ENCODE measurements at regions not wholly inside any gene's neighbourhood (a gene's known extent, or its start where the extent isn't known, plus 50 kb on each side); places are given as distances from the start of the nearest gene placed in this dataset.

- H3K79me2 ChIP-seq (replicated peaks; ENCODE audit: insufficient read depth), result no peaks in the 10 kb centered on the region
- Mint-ChIP-seq H3K36me3 (ENCODE audit: low read depth) (peaks cover 38% of the 10 kb centered on the region), H3K4me1 (peaks cover 7% of the 10 kb centered on the region; the same call in 2 of the 3 replicates), H3K27me3 (ENCODE audit: insufficient read depth, low read depth, poor library complexity) (no peaks in the 10 kb centered on the region), H3K4me3 (no peak overlapping the region), H3K27ac (no peak overlapping the region), H3K9me3 (peaks cover 6% of the 10 kb centered on the region; the same call in 1 of the 3 replicates)
- H3K36me3 ChIP-seq (ENCODE audit: insufficient read depth), result no peaks in the 10 kb centered on the region
- H4K20me1 ChIP-seq (replicated peaks; ENCODE audit: insufficient read depth), result no peaks in the 10 kb centered on the region
- H3K27ac ChIP-seq (ENCODE audit: low read depth), result no peak overlapping the region
- no peaks in the 10 kb centered on the region for H3K27me3 ChIP-seq (ENCODE audit: insufficient read depth)
- H3K4me3 ChIP-seq, result no peak overlapping the region
- ATAC-seq (no peak), DNase-seq (ENCODE audit: low spot score) (no peak)
- H3K4me1 ChIP-seq (ENCODE audit: insufficient read depth), result peaks cover 12% of the 10 kb centered on the region
- H3K9me2 ChIP-seq (ENCODE audit: insufficient read depth), result no peaks in the 10 kb centered on the region
- TF ChIP-seq ZNF331 (CRISPR knock-in tag; IDR thresholded peaks at IDR 0.05; ENCODE audit: low read depth) (no peak), ZNF114 (CRISPR knock-in tag; IDR thresholded peaks at IDR 0.05) (no peak), POLR2AphosphoS5 (IDR thresholded peaks at IDR 0.05; ENCODE audit: low read depth) (no peak), NANOG (IDR thresholded peaks at IDR 0.05; ENCODE audit: borderline replicate concordance) (no peak), CTCF (conservative IDR thresholded peaks at IDR 0.05; ENCODE audit: low read depth in 2 of 2) (no peak), CREB1 (CRISPR knock-in tag; IDR thresholded peaks at IDR 0.05; ENCODE audit: low read depth) (no peak)
- H3F3A ChIP-seq (replicated peaks; ENCODE audit: low read depth), result no peaks in the 10 kb centered on the region
- no peak overlapping the region for H2AFZ ChIP-seq
- no peak overlapping the region for H3K4me2 ChIP-seq
These were observed 536.9 kb upstream of the CCDC54 start for GRCh38 chr3:106840319-106840718.

GRCh38 chr3:106842151-106842550 lies 535.1 kb upstream of the CCDC54 start:
- Histone ChIP-seq H3K4me3 (no peak overlapping the region), H3F3A (replicated peaks; ENCODE audit: low read depth) (no peaks in the 10 kb centered on the region), H3K27me3 (ENCODE audit: insufficient read depth) (no peaks in the 10 kb centered on the region), H3K79me2 (replicated peaks; ENCODE audit: insufficient read depth) (no peaks in the 10 kb centered on the region), H3K9me2 (ENCODE audit: insufficient read depth) (no peaks in the 10 kb centered on the region), H3K4me2 (no peak overlapping the region), H2AFZ (no peak overlapping the region), H3K27ac (ENCODE audit: low read depth) (no peak overlapping the region), H3K4me1 (ENCODE audit: insufficient read depth) (peaks cover 12% of the 10 kb centered on the region), H4K20me1 (replicated peaks; ENCODE audit: insufficient read depth) (no peaks in the 10 kb centered on the region), H3K36me3 (ENCODE audit: insufficient read depth) (no peaks in the 10 kb centered on the region)
- Mint-ChIP-seq H3K27ac (no peak overlapping the region), H3K27me3 (ENCODE audit: insufficient read depth, low read depth, poor library complexity) (no peaks in the 10 kb centered on the region), H3K4me3 (no peak overlapping the region), H3K9me3 (peaks cover 6% of the 10 kb centered on the region; the same call in 1 of the 3 replicates), H3K36me3 (ENCODE audit: low read depth) (peaks cover 33% of the 10 kb centered on the region), H3K4me1 (peaks cover 10% of the 10 kb centered on the region)
- DNase-seq (ENCODE audit: low spot score) (no peak), ATAC-seq (no peak)
- TF ChIP-seq CTCF (conservative IDR thresholded peaks at IDR 0.05; ENCODE audit: low read depth in 2 of 2), result no peak
- no peak for TF ChIP-seq NANOG (IDR thresholded peaks at IDR 0.05; ENCODE audit: borderline replicate concordance)
- no peak for TF ChIP-seq EZH2 (IDR thresholded peaks at IDR 0.05; ENCODE audit: low read depth, unreplicated experiment)
- no peak for TF ChIP-seq ETS1 (IDR thresholded peaks at IDR 0.05)
- TF ChIP-seq CREB1 (CRISPR knock-in tag; IDR thresholded peaks at IDR 0.05; ENCODE audit: low read depth), result no peak
- TF ChIP-seq ZNF331 (CRISPR knock-in tag; IDR thresholded peaks at IDR 0.05; ENCODE audit: low read depth), result no peak
- no peak for TF ChIP-seq ZNF462 (CRISPR knock-in tag; IDR thresholded peaks at IDR 0.05)

Data from GM23338 (cell line).